HFFc6 (cell line): ENCODE measurements at regions not wholly inside any gene's neighbourhood (a gene's known extent, or its start where the extent isn't known, plus 50 kb on each side); places are given as distances from the start of the nearest gene placed in this dataset.

Experiments used
- DNase-seq: peaks from one replicate; pipeline ENCODE4 v3.0.0-alpha.2; 2018
- H3K27ac Mint-ChIP-seq: 2 replicates; pipeline ENCODE4 v1.8.0; 2020; ENCODE audit warnings: mild to moderate bottlenecking, mixed read lengths
- H3K27me3 Mint-ChIP-seq: 2 replicates; pipeline ENCODE4 v1.8.0; 2021; ENCODE audit warnings: mild to moderate bottlenecking, moderate library complexity, mixed read lengths; ENCODE audit not compliant: insufficient read depth
- H3K36me3 Mint-ChIP-seq: 2 replicates; pipeline ENCODE4 v1.8.0; 2021; ENCODE audit warnings: low read depth, mixed read lengths
- H3K4me1 Mint-ChIP-seq: 2 replicates; pipeline ENCODE4 v1.8.0; 2020; ENCODE audit warnings: low read depth, mixed read lengths
- H3K4me3 Mint-ChIP-seq: 2 replicates; pipeline ENCODE4 v1.8.0; 2020; ENCODE audit warnings: mild to moderate bottlenecking, moderate library complexity, mixed read lengths
- H3K9me3 Mint-ChIP-seq: 2 replicates; pipeline ENCODE4 v1.8.0; 2020; ENCODE audit warnings: mild to moderate bottlenecking, mixed read lengths
- TF ChIP-seq, protein P1 (sequence below): fragments of 200-600 bp; sonication (generic); IDR thresholded peaks from 2 replicates; pipeline ENCODE4 v1.5.0; 2021; ENCODE audit warnings: antibody characterized with exemption, mild to moderate bottlenecking

GRCh38 chr17:74009056-74009625 is 194.3 kb upstream of the RPL38 start:
- Mint-ChIP-seq H3K27ac (no peak overlapping the region), H3K36me3 (peaks cover 7% of the 10 kb centered on the region; the same call in 1 of the 2 replicates), H3K4me3 (no peak overlapping the region), H3K27me3 (no peaks in the 10 kb centered on the region; the same call in none of the 2 replicates), H3K9me3 (peaks cover 41% of the 10 kb centered on the region), H3K4me1 (no peaks in the 10 kb centered on the region)
- DNase-seq = no peak
- TF ChIP-seq, protein P1, sequence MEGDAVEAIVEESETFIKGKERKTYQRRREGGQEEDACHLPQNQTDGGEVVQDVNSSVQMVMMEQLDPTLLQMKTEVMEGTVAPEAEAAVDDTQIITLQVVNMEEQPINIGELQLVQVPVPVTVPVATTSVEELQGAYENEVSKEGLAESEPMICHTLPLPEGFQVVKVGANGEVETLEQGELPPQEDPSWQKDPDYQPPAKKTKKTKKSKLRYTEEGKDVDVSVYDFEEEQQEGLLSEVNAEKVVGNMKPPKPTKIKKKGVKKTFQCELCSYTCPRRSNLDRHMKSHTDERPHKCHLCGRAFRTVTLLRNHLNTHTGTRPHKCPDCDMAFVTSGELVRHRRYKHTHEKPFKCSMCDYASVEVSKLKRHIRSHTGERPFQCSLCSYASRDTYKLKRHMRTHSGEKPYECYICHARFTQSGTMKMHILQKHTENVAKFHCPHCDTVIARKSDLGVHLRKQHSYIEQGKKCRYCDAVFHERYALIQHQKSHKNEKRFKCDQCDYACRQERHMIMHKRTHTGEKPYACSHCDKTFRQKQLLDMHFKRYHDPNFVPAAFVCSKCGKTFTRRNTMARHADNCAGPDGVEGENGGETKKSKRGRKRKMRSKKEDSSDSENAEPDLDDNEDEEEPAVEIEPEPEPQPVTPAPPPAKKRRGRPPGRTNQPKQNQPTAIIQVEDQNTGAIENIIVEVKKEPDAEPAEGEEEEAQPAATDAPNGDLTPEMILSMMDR = no peak

DNA sequence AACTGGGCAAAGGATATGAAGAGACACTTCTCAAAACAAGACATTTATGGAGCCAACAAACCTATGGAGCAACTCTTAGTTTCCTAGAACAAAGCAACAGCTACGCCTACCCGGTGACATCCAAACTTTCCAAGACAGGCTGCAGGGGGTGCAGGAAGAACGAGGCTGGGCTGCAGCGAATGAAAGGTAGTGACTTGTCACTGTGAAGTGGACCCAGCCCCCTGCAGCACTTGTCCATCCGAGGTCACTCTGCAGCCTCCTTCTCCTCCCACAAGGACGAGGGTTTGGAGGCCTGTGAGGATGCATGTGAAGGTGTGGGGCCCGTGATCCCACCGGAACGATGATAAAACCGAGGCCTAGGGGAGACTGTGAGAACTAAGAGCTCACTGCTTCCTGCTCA is 192.6 kb upstream of the RPL38 start:
- Mint-ChIP-seq H3K9me3 (peaks cover 36% of the 10 kb centered on the region), H3K4me3 (no peak overlapping the region), H3K36me3 (peaks cover 5% of the 10 kb centered on the region), H3K4me1 (no peaks in the 10 kb centered on the region), H3K27ac (no peak overlapping the region), H3K27me3 (no peaks in the 10 kb centered on the region; the same call in 1 of the 2 replicates)
- no peak for DNase-seq
- TF ChIP-seq, protein P1 = no peak

DNA sequence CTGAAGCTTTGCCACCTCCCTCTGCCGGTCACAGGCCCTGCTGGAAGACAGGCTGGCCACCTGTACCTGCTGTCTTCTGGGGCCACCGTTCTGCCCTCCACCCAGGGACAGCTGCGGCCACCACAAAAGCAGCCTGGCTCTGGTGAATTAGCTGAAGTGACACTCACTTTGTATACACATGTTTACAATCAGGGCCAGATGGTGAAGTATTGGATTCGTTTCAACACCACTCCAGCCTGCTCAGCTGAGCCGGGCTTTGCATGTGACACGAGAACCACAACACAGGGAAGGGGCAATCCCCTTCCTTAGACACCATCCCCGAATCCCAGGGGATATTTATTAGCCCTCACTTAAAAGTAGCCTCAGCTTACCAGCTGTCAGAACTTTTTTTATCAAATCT is 191.5 kb upstream of the RPL38 start:
- peaks cover 5% of the 10 kb centered on the region for H3K36me3 Mint-ChIP-seq
- H3K27ac Mint-ChIP-seq = no peak overlapping the region
- no peak overlapping the region for H3K4me3 Mint-ChIP-seq
- H3K27me3 Mint-ChIP-seq = no peaks in the 10 kb centered on the region
- peaks cover 46% of the 10 kb centered on the region for H3K9me3 Mint-ChIP-seq
- DNase-seq = no peak
- TF ChIP-seq, protein P1 = no peak
- no peaks in the 10 kb centered on the region for H3K4me1 Mint-ChIP-seq

DNA sequence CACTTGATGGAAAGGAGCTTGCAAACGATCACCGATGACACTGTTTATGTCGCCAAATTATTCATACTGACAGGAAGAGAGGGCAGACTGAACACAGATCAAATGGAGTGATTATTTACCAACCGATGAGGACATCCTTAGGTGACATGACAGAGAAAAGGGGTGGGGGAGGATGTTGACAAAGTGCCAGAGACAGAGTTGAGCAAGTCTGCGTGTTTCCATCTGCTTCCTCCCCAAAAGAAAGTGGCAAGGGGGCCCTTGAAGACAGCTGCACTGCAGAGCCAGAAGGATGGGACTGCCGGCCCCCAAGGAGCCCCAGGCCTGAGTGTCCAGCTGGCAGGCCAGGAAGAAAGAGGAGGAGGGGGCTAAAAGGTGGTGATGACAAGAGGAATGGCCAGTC is 191.0 kb upstream of the RPL38 start:
- no peaks in the 10 kb centered on the region for H3K27me3 Mint-ChIP-seq
- H3K4me1 Mint-ChIP-seq = no peaks in the 10 kb centered on the region
- no peak overlapping the region for H3K27ac Mint-ChIP-seq
- no peak overlapping the region for H3K4me3 Mint-ChIP-seq
- no peak for DNase-seq
- H3K9me3 Mint-ChIP-seq = peaks cover 48% of the 10 kb centered on the region
- peaks cover 2% of the 10 kb centered on the region for H3K36me3 Mint-ChIP-seq
- TF ChIP-seq, protein P1 = no peak

GRCh38 chr17:74015316-74015715 is 188.2 kb upstream of the RPL38 start:
- Mint-ChIP-seq H3K27me3 (no peaks in the 10 kb centered on the region), H3K9me3 (peaks cover 54% of the 10 kb centered on the region), H3K4me1 (no peaks in the 10 kb centered on the region), H3K36me3 (no peaks in the 10 kb centered on the region; the same call in 1 of the 2 replicates), H3K4me3 (no peak overlapping the region), H3K27ac (no peak overlapping the region)
- TF ChIP-seq, protein P1 = no peak
- no peak for DNase-seq

DNA sequence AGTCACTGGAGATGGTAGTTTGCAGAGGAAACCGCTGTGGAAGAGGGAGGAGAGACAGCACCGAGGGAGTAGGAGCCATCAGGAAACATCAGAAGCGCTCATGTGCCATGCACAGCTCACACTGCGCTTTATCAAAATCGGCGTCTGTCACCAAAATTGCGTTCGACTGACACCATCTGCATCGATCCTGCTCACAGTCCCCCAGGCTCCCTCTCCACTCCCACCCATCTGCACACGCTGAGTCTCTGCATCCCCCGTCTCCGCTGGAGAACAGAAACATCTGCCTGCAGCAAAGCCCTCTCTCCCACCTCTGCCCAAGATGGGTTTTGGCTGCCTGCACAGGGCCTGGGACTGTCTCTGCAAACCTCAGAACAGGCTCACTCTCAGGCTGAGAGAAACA is 187.5 kb upstream of the RPL38 start:
- no peaks in the 10 kb centered on the region for H3K27me3 Mint-ChIP-seq
- no peaks in the 10 kb centered on the region for H3K4me1 Mint-ChIP-seq
- H3K9me3 Mint-ChIP-seq = peaks cover 54% of the 10 kb centered on the region
- H3K4me3 Mint-ChIP-seq = no peak overlapping the region
- no peak overlapping the region for H3K27ac Mint-ChIP-seq
- H3K36me3 Mint-ChIP-seq = no peaks in the 10 kb centered on the region; the same call in 1 of the 2 replicates
- DNase-seq = no peak
- TF ChIP-seq, protein P1 = no peak
